ENCODE measurements at regions not wholly inside any gene's neighbourhood (a gene's known extent, or its start where the extent isn't known, plus 50 kb on each side); places are given as distances from the start of the nearest gene placed in this dataset.
"Not testable (repeated sequence)": the region's sequence is repeated elsewhere in the genome, so short reads cannot be mapped to it uniquely, and the experiment has no call there.

- Mint-ChIP-seq H3K9me3 (no peaks in the 10 kb centered on the region), H3K27ac (ENCODE audit: unreplicated experiment) (no peak overlapping the region), H3K4me1 (no peaks in the 10 kb centered on the region), H3K4me3 (no peak overlapping the region), H3K27me3 (ENCODE audit: low read depth) (no peaks in the 10 kb centered on the region), H3K36me3 (ENCODE audit: low read depth) (no peaks in the 10 kb centered on the region)
- DNase-seq (ENCODE audit: low read depth, low spot score): no peak
- TF ChIP-seq CTCF (conservative IDR thresholded peaks at IDR 0.05): no peak
These were observed 129.5 kb downstream of the TSEN15 start for GRCh38 chr1:184181044-184181443.

- Mint-ChIP-seq H3K9me3 (no peaks in the 10 kb centered on the region), H3K27me3 (ENCODE audit: low read depth) (no peaks in the 10 kb centered on the region), H3K4me1 (no peaks in the 10 kb centered on the region), H3K4me3 (no peak overlapping the region), H3K36me3 (ENCODE audit: low read depth) (no peaks in the 10 kb centered on the region), H3K27ac (ENCODE audit: unreplicated experiment) (no peak overlapping the region)
- DNase-seq (ENCODE audit: low read depth, low spot score): no peak
- no peak for TF ChIP-seq CTCF (conservative IDR thresholded peaks at IDR 0.05)
These were observed 132.4 kb downstream of the TSEN15 start for GRCh38 chr1:184183919-184184318.

GRCh38 chr1:184184614-184185013 is 133.1 kb downstream of the TSEN15 start:
- DNase-seq (ENCODE audit: low read depth, low spot score); H3K9me3 Mint-ChIP-seq; H3K4me3 Mint-ChIP-seq; H3K36me3 Mint-ChIP-seq (ENCODE audit: low read depth); H3K27me3 Mint-ChIP-seq (ENCODE audit: low read depth); H3K27ac Mint-ChIP-seq (ENCODE audit: unreplicated experiment); H3K4me1 Mint-ChIP-seq: not testable (repeated sequence)

- Mint-ChIP-seq H3K4me1 (no peaks in the 10 kb centered on the region), H3K4me3 (no peak overlapping the region), H3K27ac (ENCODE audit: unreplicated experiment) (no peak overlapping the region), H3K9me3 (no peaks in the 10 kb centered on the region), H3K36me3 (ENCODE audit: low read depth) (no peaks in the 10 kb centered on the region), H3K27me3 (ENCODE audit: low read depth) (no peaks in the 10 kb centered on the region)
- TF ChIP-seq CTCF (conservative IDR thresholded peaks at IDR 0.05): no peak
- DNase-seq (ENCODE audit: low read depth, low spot score): no peak
These were observed 133.8 kb downstream of the TSEN15 start for GRCh38 chr1:184185347-184185746.

GRCh38 chr1:184186167-184186566 is 134.6 kb downstream of the TSEN15 start:
- Mint-ChIP-seq H3K4me1 (no peaks in the 10 kb centered on the region), H3K36me3 (ENCODE audit: low read depth) (no peaks in the 10 kb centered on the region), H3K27ac (ENCODE audit: unreplicated experiment) (no peak overlapping the region), H3K4me3 (no peak overlapping the region), H3K9me3 (no peaks in the 10 kb centered on the region), H3K27me3 (ENCODE audit: low read depth) (no peaks in the 10 kb centered on the region)
- DNase-seq (ENCODE audit: low read depth, low spot score): no peak
- no peak for TF ChIP-seq CTCF (conservative IDR thresholded peaks at IDR 0.05)

- Mint-ChIP-seq H3K36me3 (ENCODE audit: low read depth) (no peaks in the 10 kb centered on the region), H3K27ac (ENCODE audit: unreplicated experiment) (no peak overlapping the region), H3K9me3 (no peaks in the 10 kb centered on the region), H3K27me3 (ENCODE audit: low read depth) (no peaks in the 10 kb centered on the region), H3K4me1 (no peaks in the 10 kb centered on the region), H3K4me3 (no peak overlapping the region)
- no peak for DNase-seq (ENCODE audit: low read depth, low spot score)
- no peak for TF ChIP-seq CTCF (conservative IDR thresholded peaks at IDR 0.05)
These were observed 135.6 kb downstream of the TSEN15 start for GRCh38 chr1:184187097-184187496.
